Activated CD8-positive, alpha-beta memory T cell treated with anti-CD3 and anti-CD28 coated beads for 1 hour (primary cell): ENCODE measurements at regions not wholly inside any gene's neighbourhood (a gene's known extent, or its start where the extent isn't known, plus 50 kb on each side); places are given as distances from the start of the nearest gene placed in this dataset.

Source experiments
- DNase-seq, 2 donors: peaks; one replicate each; pipeline ENCODE4 v3.0.0-alpha.2; 2020; ENCODE audit warnings: low read depth in 1 of 2; ENCODE audit errors: extremely low read depth in 1 of 2

DNA sequence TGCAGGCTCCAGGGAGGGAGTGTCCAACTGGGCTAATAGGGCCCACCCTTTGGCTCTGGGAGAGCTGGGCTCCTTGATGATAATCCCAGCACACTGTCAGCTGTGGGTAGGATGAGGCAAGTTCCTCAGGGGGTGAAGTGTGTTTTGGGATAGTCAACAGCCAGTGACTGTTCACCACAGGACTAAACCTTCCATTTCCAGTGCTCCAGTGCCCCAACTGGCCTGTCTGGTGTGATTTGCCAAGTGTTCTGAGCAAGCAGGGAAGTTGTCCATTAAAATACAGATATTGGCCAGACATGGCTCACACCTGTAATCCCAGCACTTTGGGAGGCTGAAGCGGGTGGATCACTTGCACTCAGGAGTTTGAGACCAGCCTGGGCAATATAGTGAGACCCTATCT, 150.9 kb downstream of the TM9SF2 start:
- DNase-seq: no peak

DNA sequence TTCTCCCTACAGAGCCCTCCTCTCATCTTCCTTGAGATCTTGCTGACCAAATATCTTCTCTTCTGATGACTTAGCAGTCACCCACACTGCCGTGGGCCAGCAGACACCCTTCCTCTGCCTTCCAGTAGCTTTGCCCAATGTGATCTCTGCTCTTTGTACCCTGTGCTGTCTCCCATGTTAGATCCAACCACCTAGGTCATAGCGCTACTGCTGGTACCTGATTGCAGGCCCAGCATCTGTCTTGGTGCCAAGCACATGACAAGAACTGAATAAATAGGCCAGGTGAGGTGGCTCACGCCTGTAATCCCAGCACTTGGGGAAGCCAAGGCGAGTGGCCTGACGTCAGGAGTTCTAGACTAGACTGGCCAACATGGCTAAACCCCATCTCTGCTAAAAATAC, 149.7 kb downstream of the TM9SF2 start:
- DNase-seq: no peak

DNA sequence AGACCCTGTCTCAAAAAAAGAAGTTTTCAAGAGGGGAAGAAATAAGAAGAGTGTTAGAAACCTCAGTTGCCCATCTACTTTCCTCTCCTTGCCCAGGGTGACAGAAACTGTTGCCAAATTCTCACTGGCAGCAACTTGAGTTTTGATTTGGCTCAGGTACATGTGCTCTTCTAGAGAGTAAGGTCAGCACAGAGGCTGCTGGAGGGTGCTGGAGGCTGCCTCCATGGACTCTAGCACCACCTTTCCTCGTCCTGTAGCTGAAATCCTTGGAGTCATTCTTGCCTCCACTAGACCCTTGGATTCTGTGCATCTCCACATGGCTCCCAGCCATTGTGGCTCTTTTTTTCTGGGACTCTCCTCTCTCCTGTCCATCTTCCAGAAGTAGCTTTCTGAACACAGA, 149.1 kb downstream of the TM9SF2 start:
- DNase-seq: no peak

- no peak for DNase-seq
Observed at GRCh38 chr13:99648927-99649326, 147.7 kb downstream of the TM9SF2 start.

GRCh38 chr13:99648066-99648665, 146.9 kb downstream of the TM9SF2 start:
- no peak for DNase-seq

GRCh38 chr13:99647596-99647985, 146.3 kb downstream of the TM9SF2 start:
- DNase-seq: no peak

- DNase-seq: no peak
Observed at GRCh38 chr13:99646866-99647595, 145.8 kb downstream of the TM9SF2 start.

DNA sequence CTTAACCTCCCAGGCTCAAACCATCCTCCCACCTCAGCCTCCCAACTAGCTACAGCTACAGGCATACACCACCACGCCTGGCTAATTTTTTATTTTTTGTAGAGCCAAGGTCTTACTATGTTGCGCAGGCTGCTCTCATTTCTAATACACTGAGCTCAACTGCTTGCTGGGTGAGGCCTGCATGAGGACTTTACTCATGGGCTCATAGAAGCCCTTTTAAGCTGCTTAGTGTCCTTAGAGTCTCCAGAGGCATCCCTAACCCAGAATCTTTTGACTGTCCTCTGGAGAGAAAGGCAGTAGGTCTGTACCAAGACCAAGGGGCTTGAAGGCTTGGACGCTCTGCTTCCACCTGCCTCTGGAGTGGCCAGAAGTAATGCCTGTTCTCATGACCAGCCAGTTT, 141.6 kb downstream of the TM9SF2 start:
- DNase-seq: no peak

DNA sequence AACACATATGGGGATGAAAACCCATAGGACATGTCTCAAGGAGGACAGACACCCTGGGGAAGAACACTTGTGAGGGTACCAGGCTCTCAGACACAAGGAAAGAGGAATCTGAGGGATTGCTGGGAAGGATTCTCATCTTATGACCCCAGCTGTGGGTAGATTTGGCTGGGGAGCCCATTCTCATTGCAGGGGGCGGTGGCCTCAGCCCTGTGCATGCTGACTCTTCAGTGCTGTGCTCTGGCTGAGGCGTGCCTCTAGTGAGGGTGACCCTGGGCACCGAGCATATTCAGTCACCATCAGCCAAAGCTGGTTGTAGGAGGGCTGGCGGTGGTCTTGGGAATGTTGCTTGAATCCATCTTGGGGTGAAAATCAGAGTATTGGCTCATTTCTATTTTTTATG, 140.7 kb downstream of the TM9SF2 start:
- no peak for DNase-seq

DNA sequence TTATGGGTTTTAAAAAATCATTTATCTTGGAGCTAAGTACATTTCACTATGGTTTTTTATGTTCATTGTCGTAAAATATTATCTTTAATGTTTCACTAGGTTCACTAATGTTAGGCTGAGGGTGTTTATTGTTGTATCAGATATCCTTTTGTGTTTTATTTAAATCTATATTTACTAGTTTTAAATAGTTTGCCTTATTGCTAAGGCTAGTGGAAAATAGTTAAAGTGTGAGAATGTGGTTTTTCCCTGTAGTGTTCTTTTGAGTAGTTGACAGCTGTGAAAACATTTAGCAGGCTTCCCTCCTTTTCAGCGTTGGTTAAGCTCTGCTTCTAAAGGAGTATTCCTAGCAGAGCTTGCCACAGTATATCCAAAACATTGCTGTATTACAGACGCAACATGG, 139.0 kb downstream of the TM9SF2 start:
- no peak for DNase-seq

GRCh38 chr13:99639126-99639525, 137.9 kb downstream of the TM9SF2 start:
- DNase-seq: no peak

DNA sequence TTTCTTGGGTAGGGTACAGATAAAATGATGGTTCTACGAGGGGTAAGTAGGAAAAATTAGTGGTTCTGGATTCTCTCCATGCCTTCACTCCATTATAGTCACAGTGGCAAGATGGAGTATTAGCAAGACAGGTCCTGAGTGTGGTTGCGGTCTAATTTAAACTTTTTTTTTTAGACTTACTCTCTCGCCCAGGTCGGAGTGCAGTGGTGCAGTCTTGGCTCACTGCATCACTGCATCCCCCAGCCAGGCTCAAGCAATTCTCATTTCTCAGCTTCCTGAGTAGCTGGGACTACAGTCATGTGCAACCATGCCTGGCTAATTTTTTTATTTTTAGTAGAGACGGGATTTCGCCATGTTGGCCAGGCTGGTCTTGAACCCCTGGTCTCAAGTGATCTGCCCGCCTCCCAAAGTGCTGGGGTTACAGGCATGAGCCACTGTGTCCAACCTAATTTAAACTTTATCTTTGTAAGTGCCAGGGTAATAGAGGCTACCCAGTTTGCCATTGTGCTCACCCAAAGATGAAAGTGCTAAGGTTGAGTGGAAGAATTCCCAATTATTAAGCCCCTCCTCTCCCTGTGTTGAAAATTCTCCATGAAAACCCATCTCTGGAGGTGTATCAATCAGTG, 135.6 kb downstream of the TM9SF2 start:
- no peak for DNase-seq

DNA sequence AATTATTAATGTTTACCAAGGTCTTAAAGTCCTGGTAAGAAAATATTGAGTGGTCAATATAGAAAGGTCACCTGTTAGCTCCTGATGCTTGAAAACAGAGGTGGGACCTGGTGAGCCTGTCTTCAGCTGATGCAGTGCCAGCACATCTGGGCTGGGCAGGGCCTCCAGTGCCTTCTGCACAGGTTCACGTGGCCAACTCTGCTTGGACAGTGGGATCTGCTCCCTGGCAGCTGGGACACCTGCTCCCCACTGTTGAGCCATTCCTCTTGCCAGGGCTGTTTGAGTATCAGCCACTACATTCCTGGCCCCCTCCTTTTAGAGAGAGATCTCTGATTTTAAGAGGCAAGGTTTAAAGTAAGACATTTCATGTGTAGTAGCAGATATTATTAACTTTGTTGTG, 135.0 kb downstream of the TM9SF2 start:
- DNase-seq: no peak

- no peak for DNase-seq
Observed at GRCh38 chr13:99634672-99635071, 133.4 kb downstream of the TM9SF2 start.

- no peak for DNase-seq
Observed at GRCh38 chr13:99630269-99630898, 129.1 kb downstream of the TM9SF2 start.

DNA sequence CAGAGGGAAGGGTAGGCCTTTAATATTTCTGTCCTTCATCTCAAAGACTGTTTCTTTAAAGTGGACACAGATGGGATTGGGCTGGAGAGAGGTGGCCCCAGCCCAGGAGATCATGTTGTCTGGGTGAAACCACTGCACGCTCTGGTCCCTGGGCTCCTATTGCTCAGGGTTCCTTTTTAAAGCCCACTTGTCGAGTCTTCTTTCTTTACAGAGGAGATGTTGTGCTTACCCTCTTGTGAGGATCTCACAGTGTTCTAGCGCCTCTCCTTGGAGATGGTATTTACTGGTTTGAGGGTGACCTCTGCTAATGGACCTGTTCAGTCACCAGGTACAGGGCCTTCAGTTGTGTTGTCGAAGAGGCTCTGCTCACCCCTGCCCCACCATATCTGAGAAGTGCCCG, 128.4 kb downstream of the TM9SF2 start:
- DNase-seq: no peak

- DNase-seq: no peak
Observed at GRCh38 chr13:99628442-99628841, 127.2 kb downstream of the TM9SF2 start.

- no peak for DNase-seq
Observed at GRCh38 chr13:99626461-99627082, 125.3 kb downstream of the TM9SF2 start.

GRCh38 chr13:99624936-99625540, 123.8 kb downstream of the TM9SF2 start:
- no peak for DNase-seq

GRCh38 chr13:99620806-99621205, 119.5 kb downstream of the TM9SF2 start:
- no peak for DNase-seq

DNA sequence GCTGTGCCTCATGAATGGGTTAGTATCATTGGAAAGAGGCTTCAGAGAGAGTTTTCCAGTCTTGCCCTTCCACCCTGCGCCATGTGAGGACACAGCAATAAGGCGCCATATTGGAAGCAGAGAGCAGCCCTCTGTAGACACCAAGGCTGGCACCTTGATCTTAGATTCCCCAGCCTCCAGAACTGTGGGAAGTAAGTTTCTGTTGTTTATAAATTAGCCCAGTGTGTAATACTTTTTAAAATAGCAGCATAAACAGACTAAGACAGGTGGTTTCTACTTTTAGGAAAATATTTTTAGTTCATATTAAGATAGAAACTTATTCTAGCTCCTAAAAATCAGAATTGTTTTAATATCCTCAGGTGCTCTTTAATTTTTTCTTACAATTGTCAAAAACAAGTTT, 117.9 kb downstream of the TM9SF2 start:
- no peak for DNase-seq
